ENCODE measurements at regions not wholly inside any gene's neighbourhood (a gene's known extent, or its start where the extent isn't known, plus 50 kb on each side); places are given as distances from the start of the nearest gene placed in this dataset.

DNA sequence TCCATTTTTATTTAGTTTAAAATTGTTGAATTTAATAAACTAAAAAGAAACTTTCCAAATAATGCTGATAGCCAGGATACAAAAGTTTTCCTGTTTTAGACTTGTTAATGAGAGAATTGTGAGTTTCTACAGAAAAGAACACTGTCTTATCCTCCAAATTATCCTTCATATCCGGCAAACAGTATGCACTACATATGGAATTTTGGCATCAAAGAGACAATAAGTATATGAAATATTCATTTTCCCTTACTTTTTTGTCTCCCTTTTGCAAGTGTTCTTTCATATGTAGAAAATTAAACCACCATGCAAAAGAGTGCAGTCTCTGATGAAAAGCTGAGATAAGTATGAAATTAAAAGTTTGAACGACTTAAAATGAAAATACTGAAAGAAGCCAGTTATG is 159.4 kb downstream of the UBE2E3 start:
- Histone ChIP-seq H3K27me3 (no peaks in the 10 kb centered on the region), H3K4me3 (no peak overlapping the region), H3K4me1 (peaks cover 0 to 9% (median 7%) of the 10 kb centered on the region in 4 donors), H3K9me3 (no peaks in the 10 kb centered on the region), H3K27ac (replicated peaks in 1 of 4) (no peak overlapping the region), H3K36me3 (no peaks in the 10 kb centered on the region)
- intact Hi-C loops (cut with DNase I): no loop called here
- TF ChIP-seq POLR2AphosphoS5 (IDR thresholded peaks at IDR 0.05) (no peak), POLR2A (IDR thresholded peaks at IDR 0.05; ENCODE audit: low read depth) (no peak), EP300 (IDR thresholded peaks at IDR 0.05) (no peak)
- TF ChIP-seq, protein P1, sequence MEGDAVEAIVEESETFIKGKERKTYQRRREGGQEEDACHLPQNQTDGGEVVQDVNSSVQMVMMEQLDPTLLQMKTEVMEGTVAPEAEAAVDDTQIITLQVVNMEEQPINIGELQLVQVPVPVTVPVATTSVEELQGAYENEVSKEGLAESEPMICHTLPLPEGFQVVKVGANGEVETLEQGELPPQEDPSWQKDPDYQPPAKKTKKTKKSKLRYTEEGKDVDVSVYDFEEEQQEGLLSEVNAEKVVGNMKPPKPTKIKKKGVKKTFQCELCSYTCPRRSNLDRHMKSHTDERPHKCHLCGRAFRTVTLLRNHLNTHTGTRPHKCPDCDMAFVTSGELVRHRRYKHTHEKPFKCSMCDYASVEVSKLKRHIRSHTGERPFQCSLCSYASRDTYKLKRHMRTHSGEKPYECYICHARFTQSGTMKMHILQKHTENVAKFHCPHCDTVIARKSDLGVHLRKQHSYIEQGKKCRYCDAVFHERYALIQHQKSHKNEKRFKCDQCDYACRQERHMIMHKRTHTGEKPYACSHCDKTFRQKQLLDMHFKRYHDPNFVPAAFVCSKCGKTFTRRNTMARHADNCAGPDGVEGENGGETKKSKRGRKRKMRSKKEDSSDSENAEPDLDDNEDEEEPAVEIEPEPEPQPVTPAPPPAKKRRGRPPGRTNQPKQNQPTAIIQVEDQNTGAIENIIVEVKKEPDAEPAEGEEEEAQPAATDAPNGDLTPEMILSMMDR (IDR thresholded peaks at IDR 0.05): no peak
- 64% methylated on average over 2 of the region's 2 CpGs for WGBS
- no peak for DNase-seq (ENCODE audit: extremely low spot score)

DNA sequence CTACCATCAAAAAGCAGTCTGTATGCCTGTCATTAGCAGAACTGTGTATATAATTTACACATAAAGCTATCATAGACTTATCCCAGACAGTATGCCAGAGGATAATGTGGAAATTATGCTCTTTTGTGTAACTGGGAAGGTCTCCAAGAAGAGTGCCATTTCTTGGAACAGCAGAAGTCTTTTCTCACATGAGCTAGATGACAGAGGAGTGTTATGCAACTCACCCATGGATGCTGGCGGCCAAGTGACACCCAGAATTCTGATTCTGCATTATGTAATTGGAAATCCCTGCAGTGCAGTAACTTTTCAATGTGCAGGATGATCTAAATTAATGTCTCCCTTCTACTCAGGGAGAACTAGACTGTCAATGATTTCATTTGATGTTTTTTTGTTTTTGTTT is 160.0 kb downstream of the UBE2E3 start:
- DNase-seq (ENCODE audit: extremely low spot score): no peak

DNA sequence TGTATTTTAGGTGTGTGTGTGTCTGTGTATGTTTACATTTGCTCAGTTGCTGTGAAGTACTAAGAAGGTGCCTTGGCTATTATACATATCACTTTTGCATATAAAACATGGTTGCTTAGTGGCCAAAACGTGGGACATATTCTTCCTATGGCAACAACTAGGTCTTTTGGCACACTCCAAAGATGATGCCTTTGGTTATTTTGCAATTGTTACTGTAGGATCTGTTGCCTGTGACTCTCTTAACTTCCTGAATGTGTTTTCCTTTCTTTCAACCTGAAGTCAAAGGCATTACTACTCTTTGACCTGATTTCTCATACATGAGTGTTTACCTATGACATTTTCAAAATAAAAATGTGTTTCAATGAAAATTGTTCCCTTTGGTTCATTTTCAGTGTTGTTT is 160.5 kb downstream of the UBE2E3 start:
- intact Hi-C loops (cut with DNase I): no loop called here
- Histone ChIP-seq H3K4me3 (no peak overlapping the region), H3K27ac (replicated peaks in 1 of 4) (no peak overlapping the region), H3K27me3 (no peaks in the 10 kb centered on the region), H3K9me3 (no peaks in the 10 kb centered on the region), H3K36me3 (no peaks in the 10 kb centered on the region), H3K4me1 (peaks cover 0 to 9% (median 7%) of the 10 kb centered on the region in 4 donors)
- TF ChIP-seq, protein P1 (IDR thresholded peaks at IDR 0.05): no peak
- TF ChIP-seq POLR2A (IDR thresholded peaks at IDR 0.05; ENCODE audit: low read depth) (no peak), EP300 (IDR thresholded peaks at IDR 0.05) (no peak), POLR2AphosphoS5 (IDR thresholded peaks at IDR 0.05) (no peak)
- 57% methylated on average over 1 of the region's 1 CpG for WGBS
- DNase-seq (ENCODE audit: extremely low spot score): no peak

More for the DNA sequence above, 160.0 kb downstream of the UBE2E3 start:
- intact Hi-C loops (cut with DNase I): no loop called here
- Histone ChIP-seq H3K4me3 (no peak overlapping the region), H3K9me3 (no peaks in the 10 kb centered on the region), H3K4me1 (peaks cover 0 to 9% (median 7%) of the 10 kb centered on the region in 4 donors), H3K36me3 (no peaks in the 10 kb centered on the region), H3K27me3 (no peaks in the 10 kb centered on the region), H3K27ac (replicated peaks in 1 of 4) (no peak overlapping the region)
- TF ChIP-seq POLR2AphosphoS5 (IDR thresholded peaks at IDR 0.05) (no peak), POLR2A (IDR thresholded peaks at IDR 0.05; ENCODE audit: low read depth) (no peak), EP300 (IDR thresholded peaks at IDR 0.05) (no peak)
- TF ChIP-seq, protein P1 (IDR thresholded peaks at IDR 0.05): no peak
- WGBS: 53% methylated on average over 1 of the region's 1 CpG

DNA sequence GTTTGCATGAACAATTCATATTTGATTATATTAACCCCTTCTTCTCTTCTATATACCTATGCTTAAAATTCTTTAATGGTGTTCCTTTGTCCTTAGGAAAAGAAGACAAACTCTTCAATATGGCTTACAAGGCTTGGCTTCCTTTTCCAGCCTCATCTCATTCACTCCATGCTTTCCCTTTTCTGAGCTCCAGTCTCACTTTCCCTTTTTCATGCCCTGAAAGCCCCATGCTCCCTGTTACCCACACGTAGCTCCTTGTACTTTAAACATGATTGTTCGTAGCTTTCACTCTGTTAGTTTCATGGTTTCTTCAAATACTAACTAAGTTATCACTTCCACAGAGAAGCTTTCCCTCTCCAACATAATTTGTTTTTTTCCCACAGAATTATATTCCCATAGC is 161.3 kb downstream of the UBE2E3 start:
- Histone ChIP-seq H3K4me1 (peaks cover 0 to 9% (median 7%) of the 10 kb centered on the region in 4 donors), H3K27me3 (no peaks in the 10 kb centered on the region), H3K36me3 (no peaks in the 10 kb centered on the region), H3K9me3 (no peaks in the 10 kb centered on the region), H3K4me3 (no peak overlapping the region), H3K27ac (replicated peaks in 1 of 4) (no peak overlapping the region)
- no peak for TF ChIP-seq POLR2AphosphoS5 (IDR thresholded peaks at IDR 0.05)
- no peak for TF ChIP-seq EP300 (IDR thresholded peaks at IDR 0.05)
- TF ChIP-seq, protein P1 (IDR thresholded peaks at IDR 0.05): no peak
- TF ChIP-seq POLR2A (IDR thresholded peaks at IDR 0.05; ENCODE audit: low read depth): no peak
- no peak for DNase-seq (ENCODE audit: extremely low spot score)
- intact Hi-C loops (cut with DNase I): no loop called here
- 83% methylated on average over 2 of the region's 2 CpGs for WGBS

DNA sequence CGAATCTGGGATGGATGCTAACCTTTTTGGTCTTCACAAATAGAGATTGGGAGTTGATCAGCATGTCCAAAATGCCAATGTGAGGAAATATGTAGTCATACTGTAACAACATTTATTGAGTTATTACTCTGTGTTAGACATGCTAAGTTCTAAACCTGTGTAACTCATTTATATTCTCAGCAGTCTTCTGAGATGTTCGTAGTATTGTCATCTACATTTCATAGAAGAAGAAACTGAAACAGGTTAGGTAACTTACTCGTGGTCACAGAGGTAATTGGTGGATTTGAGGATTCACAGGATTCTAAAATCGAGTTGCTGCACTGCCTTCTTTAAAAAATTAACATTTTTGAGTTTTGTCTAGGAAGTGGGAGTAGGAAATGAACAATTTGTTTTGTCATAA is 162.1 kb downstream of the UBE2E3 start:
- no peak for DNase-seq (ENCODE audit: extremely low spot score)
- Histone ChIP-seq H3K36me3 (no peaks in the 10 kb centered on the region), H3K4me3 (no peak overlapping the region), H3K9me3 (no peaks in the 10 kb centered on the region), H3K27me3 (no peaks in the 10 kb centered on the region), H3K27ac (replicated peaks in 1 of 4) (no peak overlapping the region), H3K4me1 (peaks cover 0 to 9% (median 7%) of the 10 kb centered on the region in 4 donors)
- 86% methylated on average over 4 of the region's 4 CpGs for WGBS
- intact Hi-C loops (cut with DNase I): no loop called here
- TF ChIP-seq, protein P1 (IDR thresholded peaks at IDR 0.05): no peak
- no peak for TF ChIP-seq POLR2AphosphoS5 (IDR thresholded peaks at IDR 0.05)
- no peak for TF ChIP-seq EP300 (IDR thresholded peaks at IDR 0.05)
- no peak for TF ChIP-seq POLR2A (IDR thresholded peaks at IDR 0.05; ENCODE audit: low read depth)

Data from esophagus muscularis mucosa (tissue), 4 donors.